GM23338 (cell line): ENCODE measurements at regions not wholly inside any gene's neighbourhood (a gene's known extent, or its start where the extent isn't known, plus 50 kb on each side); places are given as distances from the start of the nearest gene placed in this dataset.

ENCODE experiments used
- ATAC-seq: fragments of 200-7000 bp; cut with Tn5 transposase; 3 replicates; pipeline ENCODE4 v1.9.1; 2020
- DNase-seq: peaks from one replicate; pipeline ENCODE4 v3.0.0-alpha.2; 2015; ENCODE audit warnings: low spot score
- H2AFZ ChIP-seq: fragments of 200-600 bp; sonication (generic); 2 replicates; pipeline ENCODE4 v1.8.0; 2016; ENCODE audit warnings: antibody characterized with exemption, mild to moderate bottlenecking, moderate library complexity
- H3F3A ChIP-seq: fragments of 200-600 bp; sonication (generic); replicated peaks from 2 replicates; pipeline ENCODE4 v1.8.0; 2017; ENCODE audit warnings: antibody characterized with exemption, mixed run types, low read depth
- H3K27ac ChIP-seq: fragments of 200-600 bp; sonication (generic); 2 replicates; pipeline ENCODE4 v1.6.1; 2016; ENCODE audit warnings: low read depth
- H3K27me3 ChIP-seq: fragments of 200-600 bp; sonication (generic); 2 replicates; pipeline ENCODE4 v1.8.0; 2016; ENCODE audit warnings: mild to moderate bottlenecking, mixed run types, moderate library complexity; ENCODE audit not compliant: insufficient read depth
- H3K36me3 ChIP-seq: fragments of 200-600 bp; sonication (generic); 2 replicates; pipeline ENCODE4 v1.8.0; 2016; ENCODE audit warnings: mild to moderate bottlenecking; ENCODE audit not compliant: insufficient read depth
- H3K4me1 ChIP-seq: fragments of 200-600 bp; sonication (generic); 2 replicates; pipeline ENCODE4 v1.8.0; 2016; ENCODE audit warnings: mild to moderate bottlenecking, moderate library complexity; ENCODE audit not compliant: insufficient read depth
- H3K4me2 ChIP-seq: fragments of 200-600 bp; sonication (generic); 2 replicates; pipeline ENCODE4 v1.7.1; 2017; ENCODE audit warnings: mixed run types
- H3K4me3 ChIP-seq: fragments of 200-600 bp; sonication (generic); 2 replicates; pipeline ENCODE4 v1.6.1; 2016; ENCODE audit warnings: mixed run types
- H3K79me2 ChIP-seq: fragments of 200-600 bp; sonication (generic); replicated peaks from 2 replicates; pipeline ENCODE4 v1.8.0; 2017; ENCODE audit warnings: mild to moderate bottlenecking; ENCODE audit not compliant: insufficient read depth
- H3K9me2 ChIP-seq: fragments of 200-600 bp; sonication (generic); 2 replicates; pipeline ENCODE4 v1.8.0; 2017; ENCODE audit not compliant: insufficient read depth
- H4K20me1 ChIP-seq: fragments of 200-600 bp; sonication (generic); replicated peaks from 2 replicates; pipeline ENCODE4 v1.8.0; 2017; ENCODE audit warnings: mild to moderate bottlenecking; ENCODE audit not compliant: insufficient read depth
- H3K27ac Mint-ChIP-seq: 2 replicates; pipeline ENCODE4 v1.8.0; 2020; ENCODE audit warnings: inconsistent platforms, mild to moderate bottlenecking, moderate library complexity, mixed read lengths
- H3K27me3 Mint-ChIP-seq: 3 replicates; pipeline ENCODE4 v1.8.0; 2022; ENCODE audit warnings: low read depth, mild to moderate bottlenecking, moderate library complexity, mixed read lengths, inconsistent platforms; ENCODE audit not compliant: insufficient read depth, poor library complexity
- H3K36me3 Mint-ChIP-seq: 3 replicates; pipeline ENCODE4 v1.8.0; 2021; ENCODE audit warnings: low read depth, mild to moderate bottlenecking, inconsistent platforms, moderate library complexity, mixed read lengths
- H3K4me1 Mint-ChIP-seq: 3 replicates; pipeline ENCODE4 v1.8.0; 2020; ENCODE audit warnings: mild to moderate bottlenecking, inconsistent platforms, mixed read lengths
- H3K4me3 Mint-ChIP-seq: 3 replicates; pipeline ENCODE4 v1.8.0; 2021; ENCODE audit warnings: moderate library complexity, mild to moderate bottlenecking, inconsistent platforms, mixed read lengths
- H3K9me3 Mint-ChIP-seq: 3 replicates; pipeline ENCODE4 v1.8.0; 2020; ENCODE audit warnings: moderate library complexity, mild to moderate bottlenecking, inconsistent platforms, mixed read lengths
- CREB1 ChIP-seq: fragments of 250-450 bp; sonication (Bioruptor Pico); IDR thresholded peaks from 2 replicates; pipeline ENCODE4 v1.5.0; 2020; ENCODE audit warnings: low read depth, mild to moderate bottlenecking, moderate library complexity
- EZH2phosphoT487 ChIP-seq: fragments of 200-600 bp; sonication (generic); IDR thresholded peaks from one replicate; pipeline ENCODE4 v1.8.1; 2018; ENCODE audit warnings: antibody characterized with exemption; ENCODE audit not compliant: unreplicated experiment
- JUNB ChIP-seq: IDR thresholded peaks from one replicate; pipeline ENCODE4 v1.6.1; 2016; ENCODE audit warnings: antibody characterized with exemption; ENCODE audit not compliant: unreplicated experiment
- POLR2AphosphoS5 ChIP-seq: IDR thresholded peaks from 2 replicates; pipeline ENCODE4 v1.6.1; 2016; ENCODE audit warnings: antibody characterized with exemption, low read depth
- STAT1 ChIP-seq: IDR thresholded peaks from one replicate; pipeline ENCODE4 v1.6.1; 2016; ENCODE audit warnings: antibody characterized with exemption; ENCODE audit not compliant: unreplicated experiment
- ZNF114 ChIP-seq: fragments of 250-450 bp; sonication (Bioruptor Pico); IDR thresholded peaks from 2 replicates; pipeline ENCODE4 v1.5.0; 2020; ENCODE audit warnings: mild to moderate bottlenecking, moderate library complexity
- ZNF331 ChIP-seq: fragments of 250-450 bp; sonication (Bioruptor Pico); IDR thresholded peaks from 2 replicates; pipeline ENCODE4 v1.5.0; 2020; ENCODE audit warnings: low read depth, mild to moderate bottlenecking, moderate library complexity
- TF ChIP-seq, protein P1 (sequence below): IDR thresholded peaks from one replicate; pipeline ENCODE4 v1.6.1; 2018; ENCODE audit warnings: antibody characterized with exemption; ENCODE audit not compliant: unreplicated experiment
- TF ChIP-seq, protein P2 (sequence below): IDR thresholded peaks from 2 replicates; pipeline ENCODE4 v1.6.1; 2016; ENCODE audit warnings: antibody characterized with exemption
- TF ChIP-seq, protein P3 (sequence below), 2 experiments: fragments of 200-600 bp in 1 of 2; sonication (generic) in 1 of 2; conservative IDR thresholded peaks; 2 replicates each; pipeline versions ENCODE4 v1.5.1 to v1.6.1; 2016 to 2017; ENCODE audit warnings: antibody characterized with exemption in 2 of 2, low read depth in 2 of 2, mild to moderate bottlenecking in 2 of 2, moderate library complexity in 1 of 2
- TF ChIP-seq, protein P4 (sequence below): fragments of 250-450 bp; sonication (Bioruptor Pico); IDR thresholded peaks from 2 replicates; pipeline ENCODE4 v1.5.0; 2020; ENCODE audit warnings: mild to moderate bottlenecking, moderate library complexity

DNA sequence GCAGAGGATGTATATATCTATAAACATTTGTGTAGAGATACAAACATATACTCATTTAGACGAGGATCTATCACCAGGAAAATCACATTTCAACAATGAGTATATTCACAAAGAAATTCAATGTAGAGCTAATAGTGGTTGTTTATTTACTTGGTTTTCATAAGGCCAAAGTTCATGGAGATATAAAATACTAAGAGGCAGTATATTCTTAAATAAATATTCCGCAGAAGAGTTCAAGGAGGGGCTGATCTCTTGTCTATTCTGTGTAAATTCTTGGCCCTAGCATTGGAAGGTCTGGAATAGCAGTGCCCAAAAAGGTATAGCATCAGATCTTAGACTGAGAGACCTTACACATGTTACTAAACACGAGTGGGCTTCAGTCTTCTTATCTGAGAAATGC is 122.1 kb downstream of the EDEM1 start:
- no peak overlapping the region for H3K27ac ChIP-seq
- Mint-ChIP-seq H3K4me1 (no peaks in the 10 kb centered on the region), H3K4me3 (no peak overlapping the region), H3K27ac (no peak overlapping the region), H3K9me3 (peaks cover 87% of the 10 kb centered on the region), H3K36me3 (no peaks in the 10 kb centered on the region), H3K27me3 (peaks cover 1% of the 10 kb centered on the region)
- no peaks in the 10 kb centered on the region for H3K27me3 ChIP-seq
- ATAC-seq = no peak
- no peaks in the 10 kb centered on the region for H4K20me1 ChIP-seq
- no peaks in the 10 kb centered on the region for H3F3A ChIP-seq
- H3K4me1 ChIP-seq = no peaks in the 10 kb centered on the region
- no peak for DNase-seq
- no peak for TF ChIP-seq CREB1 (CRISPR knock-in tag)
- TF ChIP-seq STAT1 = no peak
- TF ChIP-seq, protein P1, sequence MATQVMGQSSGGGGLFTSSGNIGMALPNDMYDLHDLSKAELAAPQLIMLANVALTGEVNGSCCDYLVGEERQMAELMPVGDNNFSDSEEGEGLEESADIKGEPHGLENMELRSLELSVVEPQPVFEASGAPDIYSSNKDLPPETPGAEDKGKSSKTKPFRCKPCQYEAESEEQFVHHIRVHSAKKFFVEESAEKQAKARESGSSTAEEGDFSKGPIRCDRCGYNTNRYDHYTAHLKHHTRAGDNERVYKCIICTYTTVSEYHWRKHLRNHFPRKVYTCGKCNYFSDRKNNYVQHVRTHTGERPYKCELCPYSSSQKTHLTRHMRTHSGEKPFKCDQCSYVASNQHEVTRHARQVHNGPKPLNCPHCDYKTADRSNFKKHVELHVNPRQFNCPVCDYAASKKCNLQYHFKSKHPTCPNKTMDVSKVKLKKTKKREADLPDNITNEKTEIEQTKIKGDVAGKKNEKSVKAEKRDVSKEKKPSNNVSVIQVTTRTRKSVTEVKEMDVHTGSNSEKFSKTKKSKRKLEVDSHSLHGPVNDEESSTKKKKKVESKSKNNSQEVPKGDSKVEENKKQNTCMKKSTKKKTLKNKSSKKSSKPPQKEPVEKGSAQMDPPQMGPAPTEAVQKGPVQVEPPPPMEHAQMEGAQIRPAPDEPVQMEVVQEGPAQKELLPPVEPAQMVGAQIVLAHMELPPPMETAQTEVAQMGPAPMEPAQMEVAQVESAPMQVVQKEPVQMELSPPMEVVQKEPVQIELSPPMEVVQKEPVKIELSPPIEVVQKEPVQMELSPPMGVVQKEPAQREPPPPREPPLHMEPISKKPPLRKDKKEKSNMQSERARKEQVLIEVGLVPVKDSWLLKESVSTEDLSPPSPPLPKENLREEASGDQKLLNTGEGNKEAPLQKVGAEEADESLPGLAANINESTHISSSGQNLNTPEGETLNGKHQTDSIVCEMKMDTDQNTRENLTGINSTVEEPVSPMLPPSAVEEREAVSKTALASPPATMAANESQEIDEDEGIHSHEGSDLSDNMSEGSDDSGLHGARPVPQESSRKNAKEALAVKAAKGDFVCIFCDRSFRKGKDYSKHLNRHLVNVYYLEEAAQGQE = no peak
- TF ChIP-seq ZNF114 (CRISPR knock-in tag) = no peak
- no peak for TF ChIP-seq POLR2AphosphoS5
- TF ChIP-seq, protein P2, sequence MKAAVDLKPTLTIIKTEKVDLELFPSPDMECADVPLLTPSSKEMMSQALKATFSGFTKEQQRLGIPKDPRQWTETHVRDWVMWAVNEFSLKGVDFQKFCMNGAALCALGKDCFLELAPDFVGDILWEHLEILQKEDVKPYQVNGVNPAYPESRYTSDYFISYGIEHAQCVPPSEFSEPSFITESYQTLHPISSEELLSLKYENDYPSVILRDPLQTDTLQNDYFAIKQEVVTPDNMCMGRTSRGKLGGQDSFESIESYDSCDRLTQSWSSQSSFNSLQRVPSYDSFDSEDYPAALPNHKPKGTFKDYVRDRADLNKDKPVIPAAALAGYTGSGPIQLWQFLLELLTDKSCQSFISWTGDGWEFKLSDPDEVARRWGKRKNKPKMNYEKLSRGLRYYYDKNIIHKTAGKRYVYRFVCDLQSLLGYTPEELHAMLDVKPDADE = no peak
- no peak for TF ChIP-seq EZH2phosphoT487
- no peak overlapping the region for H3K4me2 ChIP-seq
- no peaks in the 10 kb centered on the region for H3K79me2 ChIP-seq
- H3K4me3 ChIP-seq = no peak overlapping the region
- no peaks in the 10 kb centered on the region for H3K36me3 ChIP-seq
- no peak overlapping the region for H2AFZ ChIP-seq
- H3K9me2 ChIP-seq = no peaks in the 10 kb centered on the region

GRCh38 chr3:5310509-5310908 is 123.0 kb downstream of the EDEM1 start:
- Mint-ChIP-seq H3K27ac (no peak overlapping the region), H3K4me1 (no peaks in the 10 kb centered on the region), H3K27me3 (peaks cover 1% of the 10 kb centered on the region), H3K36me3 (no peaks in the 10 kb centered on the region), H3K9me3 (peaks cover 90% of the 10 kb centered on the region), H3K4me3 (no peak overlapping the region)
- ATAC-seq (no peak), DNase-seq (no peak)
- Histone ChIP-seq H4K20me1 (no peaks in the 10 kb centered on the region), H3K79me2 (no peaks in the 10 kb centered on the region), H3K27ac (no peak overlapping the region), H3F3A (no peaks in the 10 kb centered on the region), H3K4me2 (no peak overlapping the region), H3K4me3 (no peak overlapping the region), H3K36me3 (no peaks in the 10 kb centered on the region), H3K9me2 (no peaks in the 10 kb centered on the region), H3K27me3 (no peaks in the 10 kb centered on the region), H3K4me1 (no peaks in the 10 kb centered on the region), H2AFZ (no peak overlapping the region)
- TF ChIP-seq STAT1 (no peak), ZNF331 (CRISPR knock-in tag) (no peak), ZNF114 (CRISPR knock-in tag) (no peak), JUNB (no peak)
- TF ChIP-seq, protein P3, sequence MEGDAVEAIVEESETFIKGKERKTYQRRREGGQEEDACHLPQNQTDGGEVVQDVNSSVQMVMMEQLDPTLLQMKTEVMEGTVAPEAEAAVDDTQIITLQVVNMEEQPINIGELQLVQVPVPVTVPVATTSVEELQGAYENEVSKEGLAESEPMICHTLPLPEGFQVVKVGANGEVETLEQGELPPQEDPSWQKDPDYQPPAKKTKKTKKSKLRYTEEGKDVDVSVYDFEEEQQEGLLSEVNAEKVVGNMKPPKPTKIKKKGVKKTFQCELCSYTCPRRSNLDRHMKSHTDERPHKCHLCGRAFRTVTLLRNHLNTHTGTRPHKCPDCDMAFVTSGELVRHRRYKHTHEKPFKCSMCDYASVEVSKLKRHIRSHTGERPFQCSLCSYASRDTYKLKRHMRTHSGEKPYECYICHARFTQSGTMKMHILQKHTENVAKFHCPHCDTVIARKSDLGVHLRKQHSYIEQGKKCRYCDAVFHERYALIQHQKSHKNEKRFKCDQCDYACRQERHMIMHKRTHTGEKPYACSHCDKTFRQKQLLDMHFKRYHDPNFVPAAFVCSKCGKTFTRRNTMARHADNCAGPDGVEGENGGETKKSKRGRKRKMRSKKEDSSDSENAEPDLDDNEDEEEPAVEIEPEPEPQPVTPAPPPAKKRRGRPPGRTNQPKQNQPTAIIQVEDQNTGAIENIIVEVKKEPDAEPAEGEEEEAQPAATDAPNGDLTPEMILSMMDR (conservative IDR thresholded peaks at IDR 0.05; ENCODE audit: low read depth in 2 of 2) = no peak
- TF ChIP-seq, protein P4, sequence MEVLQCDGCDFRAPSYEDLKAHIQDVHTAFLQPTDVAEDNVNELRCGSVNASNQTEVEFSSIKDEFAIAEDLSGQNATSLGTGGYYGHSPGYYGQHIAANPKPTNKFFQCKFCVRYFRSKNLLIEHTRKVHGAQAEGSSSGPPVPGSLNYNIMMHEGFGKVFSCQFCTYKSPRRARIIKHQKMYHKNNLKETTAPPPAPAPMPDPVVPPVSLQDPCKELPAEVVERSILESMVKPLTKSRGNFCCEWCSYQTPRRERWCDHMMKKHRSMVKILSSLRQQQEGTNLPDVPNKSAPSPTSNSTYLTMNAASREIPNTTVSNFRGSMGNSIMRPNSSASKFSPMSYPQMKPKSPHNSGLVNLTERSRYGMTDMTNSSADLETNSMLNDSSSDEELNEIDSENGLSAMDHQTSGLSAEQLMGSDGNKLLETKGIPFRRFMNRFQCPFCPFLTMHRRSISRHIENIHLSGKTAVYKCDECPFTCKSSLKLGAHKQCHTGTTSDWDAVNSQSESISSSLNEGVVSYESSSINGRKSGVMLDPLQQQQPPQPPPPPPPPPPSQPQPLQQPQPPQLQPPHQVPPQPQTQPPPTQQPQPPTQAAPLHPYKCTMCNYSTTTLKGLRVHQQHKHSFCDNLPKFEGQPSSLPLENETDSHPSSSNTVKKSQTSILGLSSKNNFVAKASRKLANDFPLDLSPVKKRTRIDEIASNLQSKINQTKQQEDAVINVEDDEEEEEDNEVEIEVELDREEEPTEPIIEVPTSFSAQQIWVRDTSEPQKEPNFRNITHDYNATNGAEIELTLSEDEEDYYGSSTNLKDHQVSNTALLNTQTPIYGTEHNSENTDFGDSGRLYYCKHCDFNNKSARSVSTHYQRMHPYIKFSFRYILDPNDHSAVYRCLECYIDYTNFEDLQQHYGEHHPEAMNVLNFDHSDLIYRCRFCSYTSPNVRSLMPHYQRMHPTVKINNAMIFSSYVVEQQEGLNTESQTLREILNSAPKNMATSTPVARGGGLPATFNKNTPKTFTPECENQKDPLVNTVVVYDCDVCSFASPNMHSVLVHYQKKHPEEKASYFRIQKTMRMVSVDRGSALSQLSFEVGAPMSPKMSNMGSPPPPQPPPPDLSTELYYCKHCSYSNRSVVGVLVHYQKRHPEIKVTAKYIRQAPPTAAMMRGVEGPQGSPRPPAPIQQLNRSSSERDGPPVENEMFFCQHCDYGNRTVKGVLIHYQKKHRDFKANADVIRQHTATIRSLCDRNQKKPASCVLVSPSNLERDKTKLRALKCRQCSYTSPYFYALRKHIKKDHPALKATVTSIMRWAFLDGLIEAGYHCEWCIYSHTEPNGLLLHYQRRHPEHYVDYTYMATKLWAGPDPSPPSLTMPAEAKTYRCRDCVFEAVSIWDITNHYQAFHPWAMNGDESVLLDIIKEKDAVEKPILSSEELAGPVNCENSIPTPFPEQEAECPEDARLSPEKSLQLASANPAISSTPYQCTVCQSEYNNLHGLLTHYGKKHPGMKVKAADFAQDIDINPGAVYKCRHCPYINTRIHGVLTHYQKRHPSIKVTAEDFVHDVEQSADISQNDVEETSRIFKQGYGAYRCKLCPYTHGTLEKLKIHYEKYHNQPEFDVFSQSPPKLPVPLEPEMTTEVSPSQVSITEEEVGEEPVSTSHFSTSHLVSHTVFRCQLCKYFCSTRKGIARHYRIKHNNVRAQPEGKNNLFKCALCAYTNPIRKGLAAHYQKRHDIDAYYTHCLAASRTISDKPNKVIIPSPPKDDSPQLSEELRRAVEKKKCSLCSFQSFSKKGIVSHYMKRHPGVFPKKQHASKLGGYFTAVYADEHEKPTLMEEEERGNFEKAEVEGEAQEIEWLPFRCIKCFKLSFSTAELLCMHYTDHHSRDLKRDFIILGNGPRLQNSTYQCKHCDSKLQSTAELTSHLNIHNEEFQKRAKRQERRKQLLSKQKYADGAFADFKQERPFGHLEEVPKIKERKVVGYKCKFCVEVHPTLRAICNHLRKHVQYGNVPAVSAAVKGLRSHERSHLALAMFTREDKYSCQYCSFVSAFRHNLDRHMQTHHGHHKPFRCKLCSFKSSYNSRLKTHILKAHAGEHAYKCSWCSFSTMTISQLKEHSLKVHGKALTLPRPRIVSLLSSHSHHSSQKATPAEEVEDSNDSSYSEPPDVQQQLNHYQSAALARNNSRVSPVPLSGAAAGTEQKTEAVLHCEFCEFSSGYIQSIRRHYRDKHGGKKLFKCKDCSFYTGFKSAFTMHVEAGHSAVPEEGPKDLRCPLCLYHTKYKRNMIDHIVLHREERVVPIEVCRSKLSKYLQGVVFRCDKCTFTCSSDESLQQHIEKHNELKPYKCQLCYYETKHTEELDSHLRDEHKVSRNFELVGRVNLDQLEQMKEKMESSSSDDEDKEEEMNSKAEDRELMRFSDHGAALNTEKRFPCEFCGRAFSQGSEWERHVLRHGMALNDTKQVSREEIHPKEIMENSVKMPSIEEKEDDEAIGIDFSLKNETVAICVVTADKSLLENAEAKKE (CRISPR knock-in tag) = no peak
